Fibroblast of lung (primary cell): ENCODE measurements at regions not wholly inside any gene's neighbourhood (a gene's known extent, or its start where the extent isn't known, plus 50 kb on each side); places are given as distances from the start of the nearest gene placed in this dataset.

Experiments
- CTCF ChIP-seq, 2 donors: IDR thresholded peaks in 1 of 2; conservative IDR thresholded peaks in 1 of 2; 1 replicate in 1 of 2; 2 replicates in 1 of 2; pipeline ENCODE4 v1.5.1; 2011 to 2012; ENCODE audit warnings: low read length in 2 of 2, control low read depth in 1 of 2, inconsistent platforms in 1 of 2, low read depth in 1 of 2, mild to moderate bottlenecking in 1 of 2
- EZH2 ChIP-seq: IDR thresholded peaks from 2 replicates; pipeline ENCODE4 v1.5.1; 2012; ENCODE audit warnings: low read length, control low read depth, mild to moderate bottlenecking; ENCODE audit errors: missing control alignments

- TF ChIP-seq CTCF (conservative IDR thresholded peaks at IDR 0.05 in 1 of 2, IDR thresholded peaks at IDR 0.05 in 1 of 2; ENCODE audit: low read depth in 1 of 2, low read length in 2 of 2) (no peak), EZH2 (no peak)
Measured at GRCh38 chr7:118429141-118429540, 204.6 kb downstream of the ANKRD7 start.
